ENCODE measurements at regions not wholly inside any gene's neighbourhood (a gene's known extent, or its start where the extent isn't known, plus 50 kb on each side); places are given as distances from the start of the nearest gene placed in this dataset.

DNA sequence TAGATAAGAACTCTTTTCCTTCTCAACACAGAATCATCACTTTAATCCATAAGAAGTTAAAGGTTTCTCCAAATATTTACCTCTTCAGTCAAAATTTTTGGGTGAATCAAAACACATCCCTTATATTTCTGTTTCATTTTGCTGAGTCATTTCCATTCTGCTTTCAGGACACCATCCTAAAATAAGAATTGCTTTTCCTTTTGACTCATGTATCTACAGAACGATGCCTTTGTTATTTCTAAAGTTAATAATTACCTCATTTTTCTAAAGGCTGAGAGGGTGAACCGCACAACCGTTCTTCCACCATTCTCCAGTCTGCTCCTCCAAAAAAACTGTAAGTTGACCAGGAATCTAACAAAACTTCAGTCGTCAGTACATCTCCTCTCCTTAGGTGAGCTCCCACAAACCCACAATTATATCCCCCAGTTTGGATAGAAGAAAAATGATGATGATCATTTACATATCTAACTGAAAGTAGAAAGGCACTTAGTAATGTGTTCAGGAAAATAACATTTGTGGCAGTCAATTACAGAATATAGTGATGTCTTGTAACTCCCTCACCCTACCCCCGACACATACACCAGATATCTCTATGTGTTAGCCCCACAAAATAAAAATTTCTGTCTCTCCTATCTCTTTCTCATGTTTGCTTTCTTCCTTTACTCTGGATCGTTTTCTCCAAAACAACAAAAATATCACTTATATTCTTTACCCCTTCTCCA, 162.5 kb downstream of the RAD51AP2 start:
- TF ChIP-seq ZNF23 (tag by site-specific recombination; IDR thresholded peaks at IDR 0.05; ENCODE audit: borderline replicate concordance) (no peak), ZNF501 (tag by site-specific recombination; IDR thresholded peaks at IDR 0.05) (no peak)
- TF ChIP-seq, protein P1, sequence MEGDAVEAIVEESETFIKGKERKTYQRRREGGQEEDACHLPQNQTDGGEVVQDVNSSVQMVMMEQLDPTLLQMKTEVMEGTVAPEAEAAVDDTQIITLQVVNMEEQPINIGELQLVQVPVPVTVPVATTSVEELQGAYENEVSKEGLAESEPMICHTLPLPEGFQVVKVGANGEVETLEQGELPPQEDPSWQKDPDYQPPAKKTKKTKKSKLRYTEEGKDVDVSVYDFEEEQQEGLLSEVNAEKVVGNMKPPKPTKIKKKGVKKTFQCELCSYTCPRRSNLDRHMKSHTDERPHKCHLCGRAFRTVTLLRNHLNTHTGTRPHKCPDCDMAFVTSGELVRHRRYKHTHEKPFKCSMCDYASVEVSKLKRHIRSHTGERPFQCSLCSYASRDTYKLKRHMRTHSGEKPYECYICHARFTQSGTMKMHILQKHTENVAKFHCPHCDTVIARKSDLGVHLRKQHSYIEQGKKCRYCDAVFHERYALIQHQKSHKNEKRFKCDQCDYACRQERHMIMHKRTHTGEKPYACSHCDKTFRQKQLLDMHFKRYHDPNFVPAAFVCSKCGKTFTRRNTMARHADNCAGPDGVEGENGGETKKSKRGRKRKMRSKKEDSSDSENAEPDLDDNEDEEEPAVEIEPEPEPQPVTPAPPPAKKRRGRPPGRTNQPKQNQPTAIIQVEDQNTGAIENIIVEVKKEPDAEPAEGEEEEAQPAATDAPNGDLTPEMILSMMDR (tag by site-specific recombination; IDR thresholded peaks at IDR 0.05) = no peak
